BLaER1 treated with 17β-estradiol and CSF1 and Interleukin-3, amounts not matched to agents 10 nM and 100 nM (cell line): ENCODE measurements at regions not wholly inside any gene's neighbourhood (a gene's known extent, or its start where the extent isn't known, plus 50 kb on each side); places are given as distances from the start of the nearest gene placed in this dataset.

ENCODE experiments used
- H3K27ac ChIP-seq, 11 experiments: shearing (Covaris generic); formaldehyde crosslinking; 2 replicates each; pipeline ENCODE4 v1.8.1; 2022
- H3K27me3 ChIP-seq, 11 experiments: shearing (Covaris generic); formaldehyde crosslinking; 2 replicates each; pipeline ENCODE4 v1.8.1; 2022
- H3K36me3 ChIP-seq, 11 experiments: shearing (Covaris generic); formaldehyde crosslinking; 2 replicates each; pipeline ENCODE4 v1.8.1; 2022
- H3K4me1 ChIP-seq, 10 experiments: shearing (Covaris generic); formaldehyde crosslinking; 2 replicates each; pipeline ENCODE4 v1.8.1; 2022
- H3K4me2 ChIP-seq, 11 experiments: shearing (Covaris generic); formaldehyde crosslinking; 2 replicates each; pipeline ENCODE4 v1.8.1; 2022
- H3K4me3 ChIP-seq, 10 experiments: shearing (Covaris generic); formaldehyde crosslinking; 2 replicates each; pipeline ENCODE4 v1.8.1; 2022
- H3K9ac ChIP-seq, 11 experiments: shearing (Covaris generic); formaldehyde crosslinking; 2 replicates each; pipeline ENCODE4 v1.8.1; 2022
- H3K9me3 ChIP-seq, 11 experiments: shearing (Covaris generic); formaldehyde crosslinking; replicated peaks in 1 of 11; 2 replicates each; pipeline ENCODE4 v1.8.1; 2022
- H4K20me1 ChIP-seq, 11 experiments: shearing (Covaris generic); formaldehyde crosslinking; 2 replicates each; pipeline ENCODE4 v1.8.1; 2022
- Cebpa-rat ChIP-seq, 11 experiments: shearing (Covaris generic); IDR thresholded peaks; 2 replicates each; pipeline ENCODE4 v1.8.1; 2022

DNA sequence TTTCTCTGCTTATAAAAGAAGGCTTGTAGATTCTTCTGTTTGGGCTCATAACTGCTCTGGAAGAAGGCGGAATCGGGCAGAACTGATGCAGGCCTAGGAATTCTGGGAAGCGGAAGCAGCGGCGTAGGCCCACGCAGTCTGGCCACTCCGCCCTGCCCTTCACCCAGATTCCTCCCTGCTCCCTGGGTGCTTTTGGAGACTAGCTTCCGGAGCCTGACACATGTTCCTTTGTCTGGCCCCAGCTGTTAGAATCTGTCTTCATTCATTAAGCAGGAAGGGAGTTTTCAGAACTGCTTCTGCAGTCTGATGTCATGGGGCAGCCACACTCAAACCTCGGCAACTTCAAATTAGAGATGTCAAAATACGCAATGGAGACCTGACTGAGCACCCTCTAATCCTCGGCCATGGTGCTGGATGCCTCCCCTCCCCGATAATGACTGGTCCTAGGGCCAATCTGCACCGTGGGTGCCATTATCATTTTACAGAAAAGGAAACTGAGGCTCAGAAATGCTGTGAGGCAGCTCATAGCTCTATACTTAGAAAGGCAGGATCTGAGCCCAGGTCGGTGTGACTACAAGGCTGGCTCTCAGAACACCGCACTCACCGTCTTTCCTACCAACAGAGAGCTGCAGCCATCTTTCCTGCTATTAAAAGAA, 275.7 kb downstream of the MYCN start:
- H3K36me3 ChIP-seq, result no peaks in the 10 kb centered on the region
- no peaks in the 10 kb centered on the region for H3K27me3 ChIP-seq
- H3K9me3 ChIP-seq, result peaks cover 0 to 14% (median 11%) of the 10 kb centered on the region in 11 experiments; a peak in 13 of 22 replicates
- H3K4me1 ChIP-seq, result no peaks in the 10 kb centered on the region
- no peak overlapping the region for H3K4me2 ChIP-seq
- no peak overlapping the region for H3K4me3 ChIP-seq
- H3K27ac ChIP-seq, result no peak overlapping the region
- H4K20me1 ChIP-seq, result no peaks in the 10 kb centered on the region
- no peak overlapping the region for H3K9ac ChIP-seq
- TF ChIP-seq Cebpa-rat (IDR thresholded peaks at IDR 0.05), result no peak

DNA sequence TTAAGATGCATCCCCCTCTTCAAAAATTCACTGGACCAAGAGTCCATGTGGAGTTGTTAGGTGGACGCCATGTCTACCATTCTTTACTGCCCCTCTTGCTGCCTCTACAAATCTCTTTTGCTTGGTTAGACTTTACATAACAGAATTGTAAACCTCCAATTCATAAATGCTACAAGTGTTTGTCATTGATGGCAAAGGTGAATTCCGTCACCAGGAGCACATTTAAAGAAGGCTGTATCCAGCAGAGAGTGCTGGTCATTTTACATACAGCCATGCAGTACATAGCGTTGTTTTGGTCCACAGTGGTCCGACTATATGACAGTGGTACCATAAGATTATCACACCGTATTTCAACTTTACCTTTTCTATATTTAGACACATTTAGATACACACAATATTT, 274.5 kb downstream of the MYCN start:
- no peak for TF ChIP-seq Cebpa-rat (IDR thresholded peaks at IDR 0.05)

DNA sequence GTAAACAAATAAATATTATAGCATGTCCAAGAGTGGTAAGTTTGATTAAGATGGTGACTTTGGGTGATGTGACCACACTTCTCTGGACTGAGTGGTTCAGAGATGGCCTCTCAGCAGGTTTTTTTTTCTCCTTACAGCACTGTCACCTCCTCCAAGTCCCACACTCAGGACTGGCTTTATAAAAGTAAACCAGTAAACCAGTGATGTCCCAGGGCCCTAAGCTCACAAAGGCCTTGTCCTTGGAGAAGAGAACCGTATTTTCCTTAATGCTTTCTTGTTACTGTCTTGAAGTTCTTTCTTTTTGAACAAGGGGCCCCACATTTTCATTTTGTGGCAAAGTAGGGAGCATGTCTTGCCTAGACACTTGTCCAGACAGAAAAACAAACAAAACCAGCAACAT, 274.0 kb downstream of the MYCN start:
- peaks cover 4 to 30% (median 21%) of the 10 kb centered on the region in 11 experiments; a peak in 21 of 22 replicates for H3K9me3 ChIP-seq
- no peak overlapping the region for H3K9ac ChIP-seq
- no peak overlapping the region for H3K4me3 ChIP-seq
- H3K27ac ChIP-seq, result no peak overlapping the region
- no peaks in the 10 kb centered on the region for H3K36me3 ChIP-seq
- H3K27me3 ChIP-seq, result no peaks in the 10 kb centered on the region
- no peak for TF ChIP-seq Cebpa-rat (IDR thresholded peaks at IDR 0.05)
- H3K4me2 ChIP-seq, result no peak overlapping the region
- H4K20me1 ChIP-seq, result no peaks in the 10 kb centered on the region
- 0 out of 20 replicates have a peak, but pooled peaks cover 0 to 5% (median 0%) of the 10 kb centered on the region in 10 experiments for H3K4me1 ChIP-seq

More for the DNA sequence above, 274.5 kb downstream of the MYCN start:
- H3K9ac ChIP-seq, result no peak overlapping the region
- H3K4me1 ChIP-seq, result 0 out of 20 replicates have a peak, but pooled peaks cover 0 to 3% (median 0%) of the 10 kb centered on the region in 10 experiments
- no peak overlapping the region for H3K27ac ChIP-seq
- no peaks in the 10 kb centered on the region for H3K27me3 ChIP-seq
- H3K36me3 ChIP-seq, result no peaks in the 10 kb centered on the region
- H3K4me2 ChIP-seq, result no peak overlapping the region
- peaks cover 0 to 25% (median 16%) of the 10 kb centered on the region in 11 experiments; a peak in 17 of 22 replicates for H3K9me3 ChIP-seq
- no peaks in the 10 kb centered on the region for H4K20me1 ChIP-seq
- H3K4me3 ChIP-seq, result no peak overlapping the region

DNA sequence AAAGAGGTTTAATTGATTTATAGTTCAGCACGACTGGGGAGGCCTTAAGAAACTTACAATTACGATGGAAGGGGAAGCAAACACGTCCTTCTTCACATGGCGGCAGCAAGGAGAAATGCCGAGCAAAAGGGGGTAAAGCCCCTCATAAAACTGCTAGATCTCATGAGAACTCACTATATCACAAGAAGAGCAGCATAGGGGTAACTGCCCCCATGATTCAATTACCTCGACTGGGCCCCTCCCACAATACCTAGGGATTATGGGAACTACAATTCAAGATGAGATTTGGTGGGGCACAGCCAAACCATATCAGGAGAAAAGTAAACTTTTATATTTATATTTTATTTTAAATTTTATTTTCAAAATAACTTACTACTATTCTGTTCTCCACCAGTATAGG, 272.0 kb downstream of the MYCN start:
- no peaks in the 10 kb centered on the region for H4K20me1 ChIP-seq
- no peak overlapping the region for H3K27ac ChIP-seq
- no peaks in the 10 kb centered on the region for H3K27me3 ChIP-seq
- H3K9ac ChIP-seq, result no peak overlapping the region
- no peak overlapping the region for H3K4me2 ChIP-seq
- 0 out of 20 replicates have a peak, but pooled peaks cover 0 to 5% (median 0%) of the 10 kb centered on the region in 10 experiments for H3K4me1 ChIP-seq
- H3K4me3 ChIP-seq, result no peak overlapping the region
- no peaks in the 10 kb centered on the region for H3K36me3 ChIP-seq
- H3K9me3 ChIP-seq, result peaks cover 25 to 50% (median 41%) of the 10 kb centered on the region in 11 experiments
- no peak for TF ChIP-seq Cebpa-rat (IDR thresholded peaks at IDR 0.05)

DNA sequence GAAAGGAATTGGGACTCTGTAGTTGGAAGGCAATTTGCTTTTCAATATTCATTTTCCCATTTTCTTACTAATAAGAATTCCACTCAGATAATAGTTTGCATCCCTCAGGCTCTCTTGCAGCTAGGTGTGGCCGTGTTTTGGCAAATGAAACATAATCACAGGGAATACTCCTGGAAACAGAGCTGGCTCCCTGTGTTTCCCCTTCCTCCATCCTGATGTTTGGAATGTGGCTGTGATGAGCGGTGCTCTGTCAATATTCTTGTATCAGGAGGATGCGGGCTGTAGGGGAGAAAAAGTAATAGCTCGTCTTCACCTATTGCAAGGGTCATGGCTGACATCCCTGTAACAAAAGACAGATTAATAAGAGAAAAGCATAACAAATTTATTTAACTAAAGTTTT, 271.0 kb downstream of the MYCN start:
- Histone ChIP-seq H3K36me3 (no peaks in the 10 kb centered on the region), H3K9ac (no peak overlapping the region), H3K27ac (no peak overlapping the region), H3K4me2 (no peak overlapping the region), H4K20me1 (no peaks in the 10 kb centered on the region), H3K27me3 (no peaks in the 10 kb centered on the region), H3K4me3 (no peak overlapping the region), H3K9me3 (peaks cover 25 to 52% (median 41%) of the 10 kb centered on the region in 11 experiments), H3K4me1 (0 out of 20 replicates have a peak, but pooled peaks cover 0 to 5% (median 0%) of the 10 kb centered on the region in 10 experiments)
- no peak for TF ChIP-seq Cebpa-rat (IDR thresholded peaks at IDR 0.05)

DNA sequence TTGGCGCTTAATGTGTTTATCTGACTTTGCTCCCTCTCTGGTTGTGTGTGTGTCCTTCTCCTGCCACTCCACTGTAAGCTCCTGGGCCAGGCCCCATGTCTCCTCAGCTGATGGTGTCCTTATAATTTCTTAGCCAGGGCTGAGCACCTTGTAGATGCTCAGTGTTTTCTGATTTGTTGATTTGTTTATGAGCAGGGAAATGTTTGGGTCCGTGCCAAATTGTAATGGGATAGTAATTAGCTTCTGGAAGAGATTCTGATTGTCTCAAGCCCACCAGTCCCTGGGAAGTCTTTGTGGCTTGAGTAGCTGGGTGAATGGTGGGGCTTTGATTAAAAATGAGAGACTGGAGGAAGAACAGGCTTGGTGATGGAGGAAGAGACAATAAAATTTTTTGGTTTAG, 270.5 kb downstream of the MYCN start:
- no peaks in the 10 kb centered on the region for H3K27me3 ChIP-seq
- no peak for TF ChIP-seq Cebpa-rat (IDR thresholded peaks at IDR 0.05)
- H3K4me3 ChIP-seq, result no peak overlapping the region
- H4K20me1 ChIP-seq, result no peaks in the 10 kb centered on the region
- H3K9ac ChIP-seq, result no peak overlapping the region
- no peak overlapping the region for H3K27ac ChIP-seq
- H3K36me3 ChIP-seq, result no peaks in the 10 kb centered on the region
- H3K4me1 ChIP-seq, result 0 out of 20 replicates have a peak, but pooled peaks cover 0 to 5% (median 0%) of the 10 kb centered on the region in 10 experiments
- H3K4me2 ChIP-seq, result no peak overlapping the region
- peaks cover 25 to 52% (median 41%) of the 10 kb centered on the region in 11 experiments for H3K9me3 ChIP-seq

DNA sequence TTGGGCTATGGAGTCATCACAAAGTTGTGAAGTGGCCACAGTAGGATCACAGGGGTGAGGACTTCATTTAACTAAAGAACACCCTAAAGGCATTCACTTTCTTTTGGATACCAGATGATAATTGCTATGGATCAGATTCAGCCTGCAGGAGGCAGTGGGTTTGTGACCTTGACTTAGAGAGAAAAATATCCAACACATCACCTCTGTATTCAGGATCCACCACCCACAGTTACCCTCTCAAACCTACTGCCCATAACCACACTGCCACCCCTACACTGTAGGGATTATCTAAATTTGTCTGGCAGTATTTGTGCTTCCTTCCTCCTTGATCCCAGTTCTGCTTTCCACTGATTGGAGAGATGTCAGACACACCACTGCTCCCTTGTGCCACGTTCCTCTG, 269.4 kb downstream of the MYCN start:
- Histone ChIP-seq H4K20me1 (no peaks in the 10 kb centered on the region), H3K4me3 (no peak overlapping the region), H3K9me3 (peaks cover 25 to 52% (median 41%) of the 10 kb centered on the region in 11 experiments), H3K4me1 (0 out of 20 replicates have a peak, but pooled peaks cover 0 to 5% (median 0%) of the 10 kb centered on the region in 10 experiments), H3K36me3 (no peaks in the 10 kb centered on the region), H3K4me2 (peak overlapping the region in 2 of 11 experiments; percentile 1 to 13; a peak in 1 of 22 replicates), H3K9ac (no peak overlapping the region), H3K27me3 (no peaks in the 10 kb centered on the region), H3K27ac (no peak overlapping the region)
- TF ChIP-seq Cebpa-rat (IDR thresholded peaks at IDR 0.05), result no peak

DNA sequence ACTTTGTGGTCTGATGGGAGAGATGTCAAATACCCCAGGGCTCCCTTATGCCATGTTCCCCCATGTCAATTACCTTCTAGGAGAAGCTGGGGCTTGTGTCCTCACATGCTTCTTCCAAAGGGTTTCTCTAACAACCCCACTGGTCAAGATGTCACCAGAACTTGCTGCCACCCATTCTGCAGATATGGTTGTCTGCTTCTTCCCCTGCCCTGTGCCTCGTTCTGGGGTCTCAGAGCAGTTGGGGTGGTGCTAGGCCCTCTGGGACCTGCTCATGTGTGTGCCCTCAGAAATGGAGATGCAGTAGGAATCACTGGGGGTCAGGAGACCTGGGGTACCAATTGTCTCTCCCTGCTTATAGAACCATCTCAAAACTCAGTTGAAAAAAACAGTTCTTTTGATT, 268.6 kb downstream of the MYCN start:
- no peak for TF ChIP-seq Cebpa-rat (IDR thresholded peaks at IDR 0.05)
- H3K4me1 ChIP-seq, result 0 out of 20 replicates have a peak, but pooled peaks cover 0 to 5% (median 0%) of the 10 kb centered on the region in 10 experiments
- no peak overlapping the region for H3K27ac ChIP-seq
- peaks cover 25 to 52% (median 41%) of the 10 kb centered on the region in 11 experiments for H3K9me3 ChIP-seq
- H3K27me3 ChIP-seq, result no peaks in the 10 kb centered on the region
- H3K9ac ChIP-seq, result no peak overlapping the region
- no peak overlapping the region for H3K4me3 ChIP-seq
- H3K4me2 ChIP-seq, result no peak overlapping the region
- H3K36me3 ChIP-seq, result no peaks in the 10 kb centered on the region
- H4K20me1 ChIP-seq, result no peaks in the 10 kb centered on the region

DNA sequence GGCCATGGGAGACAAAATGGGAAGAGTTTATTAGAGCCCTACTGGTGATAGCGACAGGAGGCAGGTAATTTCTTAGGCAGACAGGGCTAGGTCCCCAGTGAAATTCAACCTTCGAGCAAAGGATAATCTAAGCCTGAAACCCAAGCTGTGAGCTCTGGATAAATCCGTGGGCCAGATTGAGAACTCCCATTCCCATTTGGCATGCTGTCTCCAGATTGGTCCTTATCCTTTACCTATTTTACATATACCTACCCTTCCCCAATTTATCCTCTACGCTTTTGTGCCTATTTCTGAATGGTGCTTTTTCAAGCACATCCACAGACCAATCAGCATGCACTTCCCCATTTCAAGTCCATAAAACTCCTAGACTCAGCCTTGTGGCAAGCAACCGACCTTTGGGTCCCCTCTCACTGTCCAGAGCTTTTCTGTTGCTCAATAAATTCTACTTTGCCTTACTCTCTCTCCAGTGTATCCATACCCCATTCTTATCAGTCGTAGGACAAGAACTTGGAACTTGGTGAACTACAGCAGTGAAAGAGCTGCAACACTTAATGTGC, 268.0 kb downstream of the MYCN start:
- Histone ChIP-seq H3K9ac (no peak overlapping the region), H3K27me3 (no peaks in the 10 kb centered on the region), H3K4me3 (no peak overlapping the region), H3K9me3 (peaks cover 25 to 52% (median 41%) of the 10 kb centered on the region in 11 experiments), H3K4me2 (no peak overlapping the region), H3K4me1 (0 out of 20 replicates have a peak, but pooled peaks cover 0 to 5% (median 0%) of the 10 kb centered on the region in 10 experiments), H3K36me3 (no peaks in the 10 kb centered on the region), H3K27ac (no peak overlapping the region), H4K20me1 (no peaks in the 10 kb centered on the region)
- TF ChIP-seq Cebpa-rat (IDR thresholded peaks at IDR 0.05), result no peak
